Loucy (cell line): ENCODE measurements at regions not wholly inside any gene's neighbourhood (a gene's known extent, or its start where the extent isn't known, plus 50 kb on each side); places are given as distances from the start of the nearest gene placed in this dataset.

ENCODE experiments used
- H2AFZ ChIP-seq: fragments of 200-600 bp; sonication (generic); 2 replicates; pipeline ENCODE4 v1.6.0; 2016; ENCODE audit warnings: antibody characterized with exemption, mild to moderate bottlenecking, low read length, moderate library complexity
- H3F3A ChIP-seq: fragments of 200-600 bp; 2 replicates; pipeline ENCODE4 v1.6.0; 2016; ENCODE audit warnings: antibody characterized with exemption, low read depth, mild to moderate bottlenecking
- H3K27me3 ChIP-seq: fragments of 200-600 bp; sonication (generic); 2 replicates; pipeline ENCODE4 v1.6.1; 2014; ENCODE audit warnings: low read length, mild to moderate bottlenecking; ENCODE audit not compliant: insufficient read depth, poor library complexity, severe bottlenecking
- H3K36me3 ChIP-seq: fragments of 200-600 bp; sonication (generic); 2 replicates; pipeline ENCODE4 v1.6.1; 2016; ENCODE audit warnings: low read length; ENCODE audit not compliant: insufficient read depth
- H3K4me1 ChIP-seq: fragments of 200-600 bp; sonication (generic); 2 replicates; pipeline ENCODE4 v1.5.1; 2014; ENCODE audit warnings: low read length, mild to moderate bottlenecking; ENCODE audit not compliant: insufficient read depth, poor library complexity, severe bottlenecking
- H3K4me2 ChIP-seq: fragments of 200-600 bp; sonication (generic); 2 replicates; pipeline ENCODE4 v1.6.0; 2014; ENCODE audit warnings: antibody characterized with exemption, low read length, low read depth, mild to moderate bottlenecking; ENCODE audit not compliant: poor library complexity, severe bottlenecking
- H3K4me3 ChIP-seq: fragments of 200-600 bp; sonication (generic); 2 replicates; pipeline ENCODE4 v1.5.1; 2014; ENCODE audit warnings: low read length, mild to moderate bottlenecking, mixed read lengths; ENCODE audit not compliant: poor library complexity, severe bottlenecking
- H3K79me2 ChIP-seq: fragments of 200-600 bp; sonication (generic); 2 replicates; pipeline ENCODE4 v1.6.1; 2014; ENCODE audit warnings: low read length; ENCODE audit not compliant: insufficient read depth
- H3K9ac ChIP-seq: fragments of 200-600 bp; sonication (generic); 2 replicates; pipeline ENCODE4 v1.6.0; 2014; ENCODE audit warnings: mild to moderate bottlenecking, low read depth, low read length, moderate library complexity; ENCODE audit not compliant: poor library complexity, severe bottlenecking
- H3K9me2 ChIP-seq: fragments of 200-600 bp; sonication (generic); replicated peaks from 2 replicates; pipeline ENCODE4 v1.6.1; 2016; ENCODE audit warnings: low read depth, low read length, mixed read lengths
- H3K9me3 ChIP-seq: fragments of 200-600 bp; sonication (generic); 2 replicates; pipeline ENCODE4 v1.6.1; 2014; ENCODE audit warnings: mild to moderate bottlenecking, antibody characterized with exemption, low read length, low read depth; ENCODE audit not compliant: insufficient read depth
- H4K20me1 ChIP-seq: fragments of 200-600 bp; sonication (generic); 2 replicates; pipeline ENCODE4 v1.6.0; 2014; ENCODE audit warnings: antibody characterized with exemption, low read length, mild to moderate bottlenecking; ENCODE audit not compliant: insufficient read depth, poor library complexity, severe bottlenecking
- CTCF ChIP-seq: fragments of 200-600 bp; sonication (generic); conservative IDR thresholded peaks from 2 replicates; pipeline ENCODE4 v1.5.1; 2014; ENCODE audit warnings: mild to moderate bottlenecking, antibody characterized with exemption, low read length
- EZH2phosphoT487 ChIP-seq: fragments of 200-600 bp; IDR thresholded peaks from 2 replicates; pipeline ENCODE4 v1.6.1; 2018; ENCODE audit warnings: antibody characterized with exemption, mild to moderate bottlenecking, moderate library complexity, borderline replicate concordance

- Histone ChIP-seq H3K36me3 (no peaks in the 10 kb centered on the region), H3K9me3 (no peaks in the 10 kb centered on the region), H2AFZ (no peak overlapping the region), H3K9me2 (no peaks in the 10 kb centered on the region), H3K4me3 (no peak overlapping the region), H3F3A (no peaks in the 10 kb centered on the region), H3K9ac (no peak overlapping the region), H3K79me2 (no peaks in the 10 kb centered on the region), H3K27me3 (no peaks in the 10 kb centered on the region), H4K20me1 (no peaks in the 10 kb centered on the region), H3K4me1 (no peaks in the 10 kb centered on the region), H3K4me2 (no peak overlapping the region)
- TF ChIP-seq CTCF (no peak), EZH2phosphoT487 (no peak)
These were observed 399.9 kb downstream of the TMEM161B start for GRCh38 chr5:87868792-87869191.

GRCh38 chr5:87867281-87867680, 401.4 kb downstream of the TMEM161B start:
- Histone ChIP-seq H2AFZ (no peak overlapping the region), H3K4me2 (no peak overlapping the region), H4K20me1 (no peaks in the 10 kb centered on the region), H3K9me2 (no peaks in the 10 kb centered on the region), H3K79me2 (no peaks in the 10 kb centered on the region), H3K36me3 (no peaks in the 10 kb centered on the region), H3F3A (no peaks in the 10 kb centered on the region), H3K27me3 (no peaks in the 10 kb centered on the region), H3K9ac (no peak overlapping the region), H3K4me1 (no peaks in the 10 kb centered on the region), H3K4me3 (no peak overlapping the region), H3K9me3 (no peaks in the 10 kb centered on the region)
- no peak for TF ChIP-seq EZH2phosphoT487
- TF ChIP-seq CTCF, result no peak

GRCh38 chr5:87853541-87853940, 415.1 kb downstream of the TMEM161B start:
- no peaks in the 10 kb centered on the region for H3K27me3 ChIP-seq
- H4K20me1 ChIP-seq, result no peaks in the 10 kb centered on the region
- no peak overlapping the region for H3K9ac ChIP-seq
- H3K79me2 ChIP-seq, result no peaks in the 10 kb centered on the region
- H2AFZ ChIP-seq, result no peak overlapping the region
- H3K4me1 ChIP-seq, result no peaks in the 10 kb centered on the region
- H3K4me2 ChIP-seq, result no peak overlapping the region
- no peaks in the 10 kb centered on the region for H3K9me3 ChIP-seq
- TF ChIP-seq EZH2phosphoT487 (no peak), CTCF (no peak)
- H3K4me3 ChIP-seq, result no peak overlapping the region
- H3K9me2 ChIP-seq, result no peaks in the 10 kb centered on the region
- no peaks in the 10 kb centered on the region for H3F3A ChIP-seq
- H3K36me3 ChIP-seq, result no peaks in the 10 kb centered on the region
